HCT116 (cell line): ENCODE measurements at regions not wholly inside any gene's neighbourhood (a gene's known extent, or its start where the extent isn't known, plus 50 kb on each side); places are given as distances from the start of the nearest gene placed in this dataset.

Source experiments
- ATAC-seq: fragments of 200-7000 bp; cut with Tn5 transposase; 2 replicates; pipeline ENCODE4 v1.9.1; 2020; ENCODE audit warnings: mild to moderate bottlenecking, moderate library complexity
- BruUV-seq: library from RNA; stranded (reverse); fragments of 400-500 nt; replicated peaks from 2 replicates; lab custom pipeline; 2021; lab: Mats Ljungman, UMichigan
- CTCF ChIA-PET: fragments of 300-600 bp; sonication (Branson Sonifier 250); formaldehyde crosslinking; loops from one replicate; lab custom pipeline; 2021; ENCODE audit warnings: antibody characterized with exemption; lab: Charles Lee
- POLR2A ChIA-PET: fragments of 300-600, 350-600 bp; sonication (Branson Sonifier 250); formaldehyde crosslinking; loops from one replicate; lab custom pipeline; 2021; ENCODE audit warnings: antibody characterized with exemption; lab: Charles Lee
- RAD21 ChIA-PET, 2 experiments: fragments of 300-600 bp; sonication (Branson Sonifier 250); formaldehyde crosslinking; loops; one replicate each; lab custom pipeline; 2023; ENCODE audit warnings: low total read pairs in 2 of 2; ENCODE audit not compliant: uncharacterized antibody in 2 of 2, unreplicated experiment in 2 of 2, low non-redundant PET in 1 of 2; lab: Charles Lee
- DNase-seq: peaks from one replicate; pipeline ENCODE4 v3.0.0-alpha.2; 2010; ENCODE audit warnings: low read depth, low spot score
- H2AFZ ChIP-seq: fragments of 200-600 bp; shearing (Covaris generic), sonication (generic); 2 replicates; pipeline ENCODE4 v1.6.1; 2017; ENCODE audit warnings: low read depth, mixed run types, mixed read lengths, antibody characterized with exemption, low read length; ENCODE audit not compliant: poor library complexity, severe bottlenecking
- H3K27ac ChIP-seq: 2 replicates; pipeline ENCODE4 v1.5.1; 2012; ENCODE audit warnings: low read depth, low read length
- H3K27me3 ChIP-seq: fragments of 200-600 bp; sonication (generic); 2 replicates; pipeline ENCODE4 v1.6.1; 2016; ENCODE audit warnings: mixed run types, low read length, mixed read lengths; ENCODE audit not compliant: insufficient read depth
- H3K36me3 ChIP-seq, 2 experiments: fragments of 200-500 bp in 1 of 2; fragments of 200-600 bp in 1 of 2; sonication (Bioruptor generic) in 1 of 2; sonication (generic) in 1 of 2; 2 replicates each; pipeline versions ENCODE4 v1.5.1 to v1.6.1; 2014 to 2016; ENCODE audit warnings: low read length in 2 of 2, inconsistent platforms in 1 of 2, mixed read lengths in 1 of 2, mixed run types in 1 of 2; ENCODE audit not compliant: insufficient read depth in 2 of 2, control insufficient read depth in 1 of 2
- H3K4me1 ChIP-seq, 2 experiments: fragments of 200-600 bp in 1 of 2; sonication (generic) in 1 of 2; 2 replicates each; pipeline versions ENCODE4 v1.5.1 to v1.6.1; 2012 to 2017; ENCODE audit warnings: low read length in 2 of 2, inconsistent platforms in 1 of 2, mild to moderate bottlenecking in 1 of 2, mixed read lengths in 1 of 2, mixed run types in 1 of 2, moderate library complexity in 1 of 2; ENCODE audit not compliant: insufficient read depth in 2 of 2, control insufficient read depth in 1 of 2
- H3K4me2 ChIP-seq: fragments of 200-600 bp; sonication (generic); 2 replicates; pipeline ENCODE4 v1.6.1; 2017; ENCODE audit warnings: mixed run types, low read length, mixed read lengths
- H3K4me3 ChIP-seq, 2 experiments: fragments of 200-600 bp in 1 of 2; sonication (generic) in 1 of 2; replicated peaks in 1 of 2; 2 replicates each; pipeline ENCODE4 v1.5.1; 2011 to 2016; ENCODE audit warnings: low read length in 2 of 2, control low read depth in 1 of 2, low read depth in 1 of 2, mild to moderate bottlenecking in 1 of 2, mixed read lengths in 1 of 2, mixed run types in 1 of 2
- H3K79me2 ChIP-seq: fragments of 200-600 bp; sonication (generic); 2 replicates; pipeline ENCODE4 v1.6.1; 2017; ENCODE audit warnings: mild to moderate bottlenecking, mixed run types, low read length, moderate library complexity, mixed read lengths; ENCODE audit not compliant: insufficient read depth
- H3K9ac ChIP-seq: fragments of 200-600 bp; sonication (generic); 2 replicates; pipeline ENCODE4 v1.6.1; 2016; ENCODE audit warnings: low read length, mixed read lengths
- H3K9me2 ChIP-seq: fragments of 200-600 bp; sonication (generic), shearing (Covaris generic); 2 replicates; pipeline ENCODE4 v1.6.1; 2017; ENCODE audit warnings: mixed run types, mild to moderate bottlenecking, moderate library complexity; ENCODE audit not compliant: insufficient read depth
- H3K9me3 ChIP-seq, 2 experiments: fragments of 200-500 bp in 1 of 2; fragments of 200-600 bp in 1 of 2; sonication (Bioruptor generic) in 1 of 2; sonication (generic) in 1 of 2; 2 replicates each; pipeline ENCODE4 v1.6.1; 2014 to 2017; ENCODE audit warnings: low read length in 2 of 2, mixed read lengths in 2 of 2, inconsistent platforms in 1 of 2, low read depth in 1 of 2, mild to moderate bottlenecking in 1 of 2, mixed run types in 1 of 2, moderate library complexity in 1 of 2; ENCODE audit not compliant: control insufficient read depth in 1 of 2, insufficient read depth in 1 of 2
- H4K20me1 ChIP-seq: fragments of 200-600 bp; sonication (generic), shearing (Covaris generic); 2 replicates; pipeline ENCODE4 v1.6.1; 2017; ENCODE audit warnings: mixed run types, mild to moderate bottlenecking, moderate library complexity; ENCODE audit not compliant: insufficient read depth
- ATF3 ChIP-seq: IDR thresholded peaks from 2 replicates; pipeline ENCODE4 v1.6.1; 2012
- CBX3 ChIP-seq: IDR thresholded peaks from 2 replicates; pipeline ENCODE4 v1.6.1; 2012; ENCODE audit warnings: low read depth
- CTCF ChIP-seq, 3 experiments: fragments of 200-600 bp in 1 of 3; sonication (generic) in 1 of 3; IDR thresholded peaks in 2 of 3; conservative IDR thresholded peaks in 1 of 3; 2 replicates each; pipeline ENCODE4 v1.5.1; 2012 to 2017; ENCODE audit warnings: low read depth in 2 of 3, low read length in 2 of 3, antibody characterized with exemption in 1 of 3, borderline replicate concordance in 1 of 3, control low read depth in 1 of 3, mild to moderate bottlenecking in 1 of 3, mixed read lengths in 1 of 3, mixed run types in 1 of 3, moderate library complexity in 1 of 3; ENCODE audit not compliant: insufficient read depth in 1 of 3
- EGR1 ChIP-seq: IDR thresholded peaks from 2 replicates; pipeline ENCODE4 v1.6.1; 2012; ENCODE audit warnings: low read depth
- ELF1 ChIP-seq: IDR thresholded peaks from 2 replicates; pipeline ENCODE4 v1.6.1; 2012; ENCODE audit warnings: low read depth, borderline replicate concordance
- FOSL1 ChIP-seq: IDR thresholded peaks from 2 replicates; pipeline ENCODE4 v1.6.1; 2012; ENCODE audit warnings: low read depth
- POLR2AphosphoS5 ChIP-seq: IDR thresholded peaks from 2 replicates; pipeline ENCODE4 v1.6.1; 2011; ENCODE audit warnings: mild to moderate bottlenecking, low read depth, low read length, moderate library complexity
- RAD21 ChIP-seq: IDR thresholded peaks from 2 replicates; pipeline ENCODE4 v1.6.1; 2012; ENCODE audit warnings: low read depth, mild to moderate bottlenecking
- REST ChIP-seq: IDR thresholded peaks from 2 replicates; pipeline ENCODE4 v1.6.1; 2012; ENCODE audit warnings: low read depth
- SP1 ChIP-seq: IDR thresholded peaks from 2 replicates; pipeline ENCODE4 v1.6.1; 2012; ENCODE audit warnings: low read depth
- YY1 ChIP-seq: IDR thresholded peaks from 2 replicates; pipeline ENCODE4 v1.6.1; 2011; ENCODE audit warnings: low read length, low read depth, moderate library complexity, mild to moderate bottlenecking; ENCODE audit not compliant: insufficient replicate concordance; ENCODE audit errors: extremely low read depth
- ZFX ChIP-seq: fragments of 450-650 bp; IDR thresholded peaks from 2 replicates; pipeline ENCODE4 v1.6.1; 2017
- ZNF274 ChIP-seq: fragments of 200-500 bp; sonication (Bioruptor generic); IDR thresholded peaks from 2 replicates; pipeline ENCODE4 v1.6.1; 2014; ENCODE audit warnings: mild to moderate bottlenecking, low read depth, low read length, inconsistent platforms
- intact Hi-C: fragments of 100-400 bp; cut with micrococcal nuclease; formaldehyde crosslinking; loops from 2 replicates; pipeline ENCODE4 v1.10.0; 2022

GRCh38 chr3:88779482-88779881 lies 327.9 kb upstream of the EPHA3 start:
- ChIA-PET RAD21 (no interaction called here), CTCF (no interaction called here), POLR2A (no interaction called here)
- Histone ChIP-seq H3K27ac (no peak overlapping the region), H3K4me1 (no peaks in the 10 kb centered on the region), H3K9me2 (no peaks in the 10 kb centered on the region), H3K79me2 (no peaks in the 10 kb centered on the region), H3K4me3 (no peak overlapping the region), H3K9me3 (peaks cover 0 to 19% of the 10 kb centered on the region in 2 experiments; a peak in 2 of 4 replicates), H3K4me2 (no peak overlapping the region), H3K36me3 (no peaks in the 10 kb centered on the region), H3K27me3 (no peaks in the 10 kb centered on the region), H3K9ac (no peak overlapping the region), H4K20me1 (no peaks in the 10 kb centered on the region), H2AFZ (no peak overlapping the region)
- BruUV-seq: no TSS peak
- ATAC-seq (no peak), DNase-seq (no peak)
- intact Hi-C loops: no loop called here
- TF ChIP-seq ZNF274 (no peak), YY1 (no peak), EGR1 (no peak), CBX3 (no peak), CTCF (IDR thresholded peaks at IDR 0.05 in 2 of 3, conservative IDR thresholded peaks at IDR 0.05 in 1 of 3; ENCODE audit: borderline replicate concordance in 1 of 3, insufficient read depth in 1 of 3, low read depth in 2 of 3, low read length in 2 of 3) (no peak)

- RAD21 ChIA-PET: no interaction called here
- POLR2A ChIA-PET: no interaction called here
- H3K27ac ChIP-seq: no peak overlapping the region
- CTCF ChIA-PET: no interaction called here
- no peak overlapping the region for H3K4me2 ChIP-seq
- intact Hi-C loops: no loop called here
- H3K4me1 ChIP-seq: no peaks in the 10 kb centered on the region
- BruUV-seq: no TSS peak
- H3K9me3 ChIP-seq: peaks cover 0 to 5% of the 10 kb centered on the region in 2 experiments; a peak in 2 of 4 replicates
- no peaks in the 10 kb centered on the region for H3K79me2 ChIP-seq
- no peak overlapping the region for H2AFZ ChIP-seq
- H3K36me3 ChIP-seq: no peaks in the 10 kb centered on the region
- no peak for ATAC-seq
- H3K9ac ChIP-seq: no peak overlapping the region
- no peaks in the 10 kb centered on the region for H4K20me1 ChIP-seq
- no peak for DNase-seq
- no peaks in the 10 kb centered on the region for H3K9me2 ChIP-seq
- H3K27me3 ChIP-seq: no peaks in the 10 kb centered on the region
- H3K4me3 ChIP-seq: no peak overlapping the region
- TF ChIP-seq SP1: no peak
- TF ChIP-seq POLR2AphosphoS5: no peak
- no peak for TF ChIP-seq FOSL1
- TF ChIP-seq ATF3: no peak
- TF ChIP-seq ZFX: no peak
- TF ChIP-seq REST: no peak
- no peak for TF ChIP-seq RAD21
- TF ChIP-seq ELF1: no peak
- no peak for TF ChIP-seq CTCF (IDR thresholded peaks at IDR 0.05 in 2 of 3, conservative IDR thresholded peaks at IDR 0.05 in 1 of 3; ENCODE audit: borderline replicate concordance in 1 of 3, insufficient read depth in 1 of 3, low read depth in 2 of 3, low read length in 2 of 3)
Observed at GRCh38 chr3:88784925-88785324, 322.5 kb upstream of the EPHA3 start.
